SK-N-SH treated with all-trans-retinoic acid at 6 μM for 48 hours (cell line): ENCODE measurements at regions not wholly inside any gene's neighbourhood (a gene's known extent, or its start where the extent isn't known, plus 50 kb on each side); places are given as distances from the start of the nearest gene placed in this dataset.

Experiments used
- ATAC-seq: fragments of 200-7000 bp; cut with Tn5 transposase; 3 replicates; pipeline ENCODE4 v1.9.1; 2020; ENCODE audit warnings: mild to moderate bottlenecking, moderate library complexity
- ARNTL ChIP-seq: fragments of 450-650 bp; formaldehyde crosslinking; IDR thresholded peaks from 2 replicates; pipeline ENCODE4 v1.5.0; 2020; ENCODE audit warnings: low read depth, mild to moderate bottlenecking, moderate library complexity, borderline replicate concordance
- CREB5 ChIP-seq: fragments of 250-450 bp; sonication (Bioruptor Pico); IDR thresholded peaks from 2 replicates; pipeline ENCODE4 v1.5.1; 2020; ENCODE audit warnings: low read depth, mild to moderate bottlenecking, moderate library complexity
- CSDC2 ChIP-seq: fragments of 250-450 bp; sonication (Bioruptor Pico); IDR thresholded peaks from 2 replicates; pipeline ENCODE4 v1.5.0; 2020; ENCODE audit warnings: mild to moderate bottlenecking, moderate library complexity
- CSRNP3 ChIP-seq: fragments of 250-450 bp; sonication (Bioruptor Pico); IDR thresholded peaks from 2 replicates; pipeline ENCODE4 v1.5.1; 2021; ENCODE audit warnings: mild to moderate bottlenecking, moderate library complexity
- ESRRG ChIP-seq: fragments of 250-450 bp; sonication (Bioruptor Pico); IDR thresholded peaks from 2 replicates; pipeline ENCODE4 v1.6.1; 2021; ENCODE audit warnings: mild to moderate bottlenecking
- GLIS3 ChIP-seq: fragments of 250-450 bp; sonication (Bioruptor Pico); IDR thresholded peaks from 2 replicates; pipeline ENCODE4 v1.5.0; 2020; ENCODE audit warnings: mild to moderate bottlenecking, moderate library complexity
- ISL1 ChIP-seq: fragments of 250-450 bp; sonication (Bioruptor Pico); IDR thresholded peaks from 2 replicates; pipeline ENCODE4 v2.1.2; 2022; ENCODE audit warnings: mild to moderate bottlenecking, moderate library complexity
- OSR1 ChIP-seq: fragments of 250-450 bp; sonication (Bioruptor Pico); IDR thresholded peaks from 2 replicates; pipeline ENCODE4 v1.8.0; 2022; ENCODE audit warnings: moderate library complexity, mild to moderate bottlenecking, inconsistent platforms
- PATZ1 ChIP-seq: fragments of 250-450 bp; sonication (Bioruptor Pico); IDR thresholded peaks from 2 replicates; pipeline ENCODE4 v1.8.0; 2020; ENCODE audit warnings: mild to moderate bottlenecking, moderate library complexity, borderline replicate concordance
- POU6F1 ChIP-seq: fragments of 250-450 bp; sonication (Bioruptor Pico); IDR thresholded peaks from 2 replicates; pipeline ENCODE4 v1.8.0; 2021; ENCODE audit warnings: low read depth, mild to moderate bottlenecking, moderate library complexity, borderline replicate concordance
- RARB ChIP-seq: fragments of 250-450 bp; sonication (Bioruptor Pico); IDR thresholded peaks from 2 replicates; pipeline ENCODE4 v1.8.0; 2021; ENCODE audit warnings: mild to moderate bottlenecking, moderate library complexity
- SNAI2 ChIP-seq: fragments of 250-450 bp; sonication (Bioruptor Pico); IDR thresholded peaks from 2 replicates; pipeline ENCODE4 v1.5.0; 2020; ENCODE audit warnings: mild to moderate bottlenecking, moderate library complexity
- TCF4 ChIP-seq: fragments of 250-450 bp; sonication (Bioruptor Pico); IDR thresholded peaks from 2 replicates; pipeline ENCODE4 v1.8.0; 2021; ENCODE audit warnings: mild to moderate bottlenecking, moderate library complexity, borderline replicate concordance
- TOX ChIP-seq: fragments of 250-450 bp; sonication (Bioruptor Pico); IDR thresholded peaks from 2 replicates; pipeline ENCODE4 v1.8.0; 2021; ENCODE audit warnings: mild to moderate bottlenecking, moderate library complexity, borderline replicate concordance
- TSHZ2 ChIP-seq: fragments of 250-450 bp; sonication (Bioruptor Pico); IDR thresholded peaks from 2 replicates; pipeline ENCODE4 v1.5.0; 2020; ENCODE audit warnings: mild to moderate bottlenecking, moderate library complexity
- ZC3H10 ChIP-seq: fragments of 250-450 bp; sonication (Bioruptor Pico); IDR thresholded peaks from 2 replicates; pipeline ENCODE4 v1.5.1; 2021; ENCODE audit warnings: mild to moderate bottlenecking, moderate library complexity
- ZFP30 ChIP-seq: fragments of 450-650 bp; formaldehyde crosslinking; IDR thresholded peaks from 2 replicates; pipeline ENCODE4 v1.5.0; 2022; ENCODE audit warnings: mild to moderate bottlenecking, moderate library complexity
- ZNF565 ChIP-seq: fragments of 450-650 bp; formaldehyde crosslinking; conservative IDR thresholded peaks from 2 replicates; pipeline ENCODE4 v1.5.0; 2020; ENCODE audit warnings: low read depth, mild to moderate bottlenecking, moderate library complexity
- ZNF70 ChIP-seq: fragments of 450-650 bp; formaldehyde crosslinking; IDR thresholded peaks from 2 replicates; pipeline ENCODE4 v1.5.0; 2020; ENCODE audit warnings: mild to moderate bottlenecking, moderate library complexity
- ZNF8 ChIP-seq: fragments of 450-650 bp; formaldehyde crosslinking; IDR thresholded peaks from 2 replicates; pipeline ENCODE4 v1.5.0; 2020; ENCODE audit warnings: mild to moderate bottlenecking, moderate library complexity

GRCh38 chr9:116073826-116074225, 79.8 kb upstream of the PAPPA start (continued):
- no peak for TF ChIP-seq CREB5 (CRISPR knock-in tag)
- TF ChIP-seq CSRNP3, result no peak
- no peak for TF ChIP-seq ZFP30 (CRISPR knock-in tag)
- TF ChIP-seq ZNF8 (CRISPR knock-in tag), result no peak

- TF ChIP-seq TSHZ2 (CRISPR knock-in tag), result no peak
- no peak for TF ChIP-seq PATZ1 (CRISPR knock-in tag)
- no peak for TF ChIP-seq ARNTL (CRISPR knock-in tag)
- no peak for TF ChIP-seq ZNF8 (CRISPR knock-in tag)
- no peak for TF ChIP-seq ZNF70
- TF ChIP-seq CREB5 (CRISPR knock-in tag), result no peak
- TF ChIP-seq TOX (CRISPR knock-in tag), result no peak
- no peak for TF ChIP-seq CSDC2 (CRISPR knock-in tag)
- TF ChIP-seq TCF4, result no peak
- no peak for TF ChIP-seq POU6F1 (CRISPR knock-in tag)
- no peak for TF ChIP-seq SNAI2 (CRISPR knock-in tag)
- TF ChIP-seq ZNF565 (CRISPR knock-in tag), result no peak
- no peak for TF ChIP-seq CSRNP3
- no peak for TF ChIP-seq RARB
- TF ChIP-seq ZFP30 (CRISPR knock-in tag), result no peak
- TF ChIP-seq OSR1 (CRISPR knock-in tag), result no peak
- TF ChIP-seq ESRRG, result no peak
- ATAC-seq, result no peak
These were observed 78.9 kb upstream of the PAPPA start for GRCh38 chr9:116074658-116075057.

GRCh38 chr9:116075191-116075590, 78.4 kb upstream of the PAPPA start:
- peak; percentile 56; the same call in 2 of the 3 replicates for ATAC-seq
- TF ChIP-seq GLIS3 (CRISPR knock-in tag) (no peak), OSR1 (CRISPR knock-in tag) (no peak), ZC3H10 (CRISPR knock-in tag) (no peak), RARB (no peak), POU6F1 (CRISPR knock-in tag) (no peak), PATZ1 (CRISPR knock-in tag) (no peak), CSDC2 (CRISPR knock-in tag) (no peak), CREB5 (CRISPR knock-in tag) (no peak), ISL1 (no peak), TCF4 (no peak), ZNF565 (CRISPR knock-in tag) (no peak)
